PFSK-1 (cell line): ENCODE measurements at regions not wholly inside any gene's neighbourhood (a gene's known extent, or its start where the extent isn't known, plus 50 kb on each side); places are given as distances from the start of the nearest gene placed in this dataset.

Experiments
- FOXP2 ChIP-seq: optimal IDR thresholded peaks from 2 replicates; pipeline ENCODE3; 2011; ENCODE audit warnings: borderline replicate concordance, control low read depth, inconsistent platforms; ENCODE audit not compliant: insufficient read depth; ENCODE audit errors: extremely low read length, extremely low read depth
- POLR2AphosphoS5 ChIP-seq: IDR thresholded peaks from 2 replicates; pipeline ENCODE4 v1.6.1; 2012; ENCODE audit warnings: low read depth, mild to moderate bottlenecking, control low read depth, low read length, moderate library complexity
- SIN3A ChIP-seq: IDR thresholded peaks from 2 replicates; pipeline ENCODE4 v1.6.1; 2012; ENCODE audit warnings: mild to moderate bottlenecking, low read length, moderate library complexity, borderline replicate concordance; ENCODE audit not compliant: insufficient read depth
- TAF1 ChIP-seq: IDR thresholded peaks from 2 replicates; pipeline ENCODE4 v1.6.1; 2012; ENCODE audit warnings: low read length, control low read depth, borderline replicate concordance; ENCODE audit not compliant: insufficient read depth
- TF ChIP-seq, protein P1 (sequence below), 2 experiments: IDR thresholded peaks; 2 replicates each; pipeline versions ENCODE4 v1.6.1 to v1.8.0; 2011 to 2012; ENCODE audit warnings: low read depth in 2 of 2, low read length in 2 of 2, control low read depth in 1 of 2, inconsistent platforms in 1 of 2, mild to moderate bottlenecking in 1 of 2, moderate library complexity in 1 of 2; ENCODE audit not compliant: insufficient read depth in 1 of 2

GRCh38 chr6:156582509-156582992 is 194.6 kb upstream of the ARID1B start:
- TF ChIP-seq, protein P1, sequence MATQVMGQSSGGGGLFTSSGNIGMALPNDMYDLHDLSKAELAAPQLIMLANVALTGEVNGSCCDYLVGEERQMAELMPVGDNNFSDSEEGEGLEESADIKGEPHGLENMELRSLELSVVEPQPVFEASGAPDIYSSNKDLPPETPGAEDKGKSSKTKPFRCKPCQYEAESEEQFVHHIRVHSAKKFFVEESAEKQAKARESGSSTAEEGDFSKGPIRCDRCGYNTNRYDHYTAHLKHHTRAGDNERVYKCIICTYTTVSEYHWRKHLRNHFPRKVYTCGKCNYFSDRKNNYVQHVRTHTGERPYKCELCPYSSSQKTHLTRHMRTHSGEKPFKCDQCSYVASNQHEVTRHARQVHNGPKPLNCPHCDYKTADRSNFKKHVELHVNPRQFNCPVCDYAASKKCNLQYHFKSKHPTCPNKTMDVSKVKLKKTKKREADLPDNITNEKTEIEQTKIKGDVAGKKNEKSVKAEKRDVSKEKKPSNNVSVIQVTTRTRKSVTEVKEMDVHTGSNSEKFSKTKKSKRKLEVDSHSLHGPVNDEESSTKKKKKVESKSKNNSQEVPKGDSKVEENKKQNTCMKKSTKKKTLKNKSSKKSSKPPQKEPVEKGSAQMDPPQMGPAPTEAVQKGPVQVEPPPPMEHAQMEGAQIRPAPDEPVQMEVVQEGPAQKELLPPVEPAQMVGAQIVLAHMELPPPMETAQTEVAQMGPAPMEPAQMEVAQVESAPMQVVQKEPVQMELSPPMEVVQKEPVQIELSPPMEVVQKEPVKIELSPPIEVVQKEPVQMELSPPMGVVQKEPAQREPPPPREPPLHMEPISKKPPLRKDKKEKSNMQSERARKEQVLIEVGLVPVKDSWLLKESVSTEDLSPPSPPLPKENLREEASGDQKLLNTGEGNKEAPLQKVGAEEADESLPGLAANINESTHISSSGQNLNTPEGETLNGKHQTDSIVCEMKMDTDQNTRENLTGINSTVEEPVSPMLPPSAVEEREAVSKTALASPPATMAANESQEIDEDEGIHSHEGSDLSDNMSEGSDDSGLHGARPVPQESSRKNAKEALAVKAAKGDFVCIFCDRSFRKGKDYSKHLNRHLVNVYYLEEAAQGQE (IDR thresholded peaks at IDR 0.05; ENCODE audit: insufficient read depth in 1 of 2, low read depth in 2 of 2, low read length in 2 of 2) = no peak
- TF ChIP-seq FOXP2 (no peak), TAF1 (no peak), POLR2AphosphoS5 (no peak), SIN3A (no peak)

DNA sequence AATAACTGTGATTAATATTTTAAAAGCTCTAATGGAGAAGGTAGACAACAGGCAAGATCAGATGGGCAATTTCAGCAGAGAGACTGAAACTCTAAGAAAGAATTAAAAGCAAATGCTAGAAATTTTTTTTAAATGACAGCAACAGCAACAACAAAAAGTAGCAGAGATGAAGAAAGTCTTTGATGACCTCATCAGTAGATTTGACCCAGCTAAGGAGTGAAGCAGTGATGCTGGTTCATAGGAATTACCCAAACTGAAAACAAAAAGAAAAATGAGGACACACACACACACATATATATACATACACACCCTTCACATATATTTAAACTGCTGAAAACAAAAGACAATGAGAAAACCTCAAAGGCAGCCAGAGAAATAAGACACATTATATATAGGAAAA is 197.6 kb upstream of the ARID1B start:
- TF ChIP-seq SIN3A (no peak), POLR2AphosphoS5 (no peak), FOXP2 (no peak), TAF1 (no peak)
- TF ChIP-seq, protein P1 (IDR thresholded peaks at IDR 0.05; ENCODE audit: insufficient read depth in 1 of 2, low read depth in 2 of 2, low read length in 2 of 2) = no peak

GRCh38 chr6:156577749-156578148 is 199.4 kb upstream of the ARID1B start:
- TF ChIP-seq POLR2AphosphoS5 (no peak), FOXP2 (no peak), SIN3A (no peak)

DNA sequence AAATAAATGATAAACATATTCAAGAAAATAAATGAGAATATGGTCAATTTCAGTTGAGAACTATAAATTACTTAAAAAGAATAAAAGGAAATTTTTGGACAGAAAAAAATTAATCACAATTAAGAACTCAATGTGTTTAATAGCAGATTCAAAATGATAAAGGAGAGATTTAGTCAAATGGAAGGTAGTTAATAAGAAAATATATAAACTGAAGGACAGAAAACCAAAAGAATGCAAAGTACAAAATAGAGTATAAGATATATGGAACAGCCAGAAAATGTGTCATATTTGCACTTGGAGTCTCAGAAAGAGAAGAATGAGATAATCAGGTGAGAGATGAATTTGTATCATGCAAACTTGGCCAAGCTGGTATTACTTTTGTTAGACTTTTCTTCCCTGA is 201.8 kb upstream of the ARID1B start:
- TF ChIP-seq, protein P1 (IDR thresholded peaks at IDR 0.05; ENCODE audit: insufficient read depth in 1 of 2, low read depth in 2 of 2, low read length in 2 of 2) = no peak
- no peak for TF ChIP-seq SIN3A
- no peak for TF ChIP-seq FOXP2
- TF ChIP-seq TAF1 = no peak
- TF ChIP-seq POLR2AphosphoS5 = no peak

- TF ChIP-seq SIN3A (no peak), POLR2AphosphoS5 (no peak), TAF1 (no peak), FOXP2 (no peak)
- TF ChIP-seq, protein P1 (IDR thresholded peaks at IDR 0.05; ENCODE audit: insufficient read depth in 1 of 2, low read depth in 2 of 2, low read length in 2 of 2) = no peak
These were observed 212.4 kb upstream of the ARID1B start for GRCh38 chr6:156564807-156565149.
